Testis (tissue), 2 donors: ENCODE measurements at regions not wholly inside any gene's neighbourhood (a gene's known extent, or its start where the extent isn't known, plus 50 kb on each side); places are given as distances from the start of the nearest gene placed in this dataset.

Experiments used
- DNase-seq: peaks from one replicate; pipeline ENCODE4 v3.0.0-alpha.2; 2019
- H3K27ac ChIP-seq, 2 donors: fragments of 200-600 bp; sonication (generic); one replicate each; pipeline ENCODE4 v1.5.1; 2019
- H3K27me3 ChIP-seq: fragments of 200-600 bp; sonication (generic); one replicate; pipeline ENCODE4 v1.5.1; 2019
- H3K36me3 ChIP-seq: fragments of 200-600 bp; sonication (generic); one replicate; pipeline ENCODE4 v1.5.1; 2017; ENCODE audit warnings: low read depth; ENCODE audit errors: missing control alignments
- H3K4me1 ChIP-seq: fragments of 200-600 bp; sonication (generic); one replicate; pipeline ENCODE4 v1.5.1; 2019
- H3K4me3 ChIP-seq, 2 donors: fragments of 200-600 bp; sonication (generic); one replicate each; pipeline ENCODE4 v1.5.1; 2017 to 2019
- H3K9me3 ChIP-seq: fragments of 200-600 bp; sonication (generic); one replicate; pipeline ENCODE4 v1.5.1; 2017
- CTCF ChIP-seq, 3 experiments: fragments of 450-650 bp in 2 of 3; fragments of 200-600 bp in 1 of 3; sonication (generic) in 1 of 3; IDR thresholded peaks; one replicate each; pipeline ENCODE4 v1.5.1; 2016 to 2019; ENCODE audit warnings: antibody characterized with exemption in 3 of 3, mild to moderate bottlenecking in 2 of 3, moderate library complexity in 1 of 3
- POLR2A ChIP-seq: fragments of 450-650 bp; IDR thresholded peaks from one replicate; pipeline ENCODE4 v1.6.1; 2017; ENCODE audit warnings: antibody characterized with exemption, mild to moderate bottlenecking, moderate library complexity
- WGBS, 2 donors: methylation state at CpG; one replicate each; pipeline ENCODE4 v1.1.5; 2018; 5-methylcytosine and 5-hydroxymethylcytosine counted together
- intact Hi-C: fragments of 100-400 bp; cut with DNase I; formaldehyde crosslinking; loops from one replicate; pipeline ENCODE4 v1.15.1; 2023; ENCODE audit warnings: low total_unique reads

- WGBS, 2 donors: 3 to 7% methylated on average over 23 to 32 of the region's 42 CpGs
- Histone ChIP-seq H3K27ac (no peak overlapping the region), H3K4me1 (peaks cover 10% of the 10 kb centered on the region), H3K36me3 (no peaks in the 10 kb centered on the region), H3K4me3 (peak overlapping the region; percentile 10 to 43), H3K9me3 (no peaks in the 10 kb centered on the region), H3K27me3 (no peaks in the 10 kb centered on the region)
- TF ChIP-seq CTCF (IDR thresholded peaks at IDR 0.05) (no peak), POLR2A (no peak)
- intact Hi-C loops: no loop called here
- no peak for DNase-seq
These were observed 76.7 kb upstream of the EN2 start for GRCh38 chr7:155380976-155381851.

DNA sequence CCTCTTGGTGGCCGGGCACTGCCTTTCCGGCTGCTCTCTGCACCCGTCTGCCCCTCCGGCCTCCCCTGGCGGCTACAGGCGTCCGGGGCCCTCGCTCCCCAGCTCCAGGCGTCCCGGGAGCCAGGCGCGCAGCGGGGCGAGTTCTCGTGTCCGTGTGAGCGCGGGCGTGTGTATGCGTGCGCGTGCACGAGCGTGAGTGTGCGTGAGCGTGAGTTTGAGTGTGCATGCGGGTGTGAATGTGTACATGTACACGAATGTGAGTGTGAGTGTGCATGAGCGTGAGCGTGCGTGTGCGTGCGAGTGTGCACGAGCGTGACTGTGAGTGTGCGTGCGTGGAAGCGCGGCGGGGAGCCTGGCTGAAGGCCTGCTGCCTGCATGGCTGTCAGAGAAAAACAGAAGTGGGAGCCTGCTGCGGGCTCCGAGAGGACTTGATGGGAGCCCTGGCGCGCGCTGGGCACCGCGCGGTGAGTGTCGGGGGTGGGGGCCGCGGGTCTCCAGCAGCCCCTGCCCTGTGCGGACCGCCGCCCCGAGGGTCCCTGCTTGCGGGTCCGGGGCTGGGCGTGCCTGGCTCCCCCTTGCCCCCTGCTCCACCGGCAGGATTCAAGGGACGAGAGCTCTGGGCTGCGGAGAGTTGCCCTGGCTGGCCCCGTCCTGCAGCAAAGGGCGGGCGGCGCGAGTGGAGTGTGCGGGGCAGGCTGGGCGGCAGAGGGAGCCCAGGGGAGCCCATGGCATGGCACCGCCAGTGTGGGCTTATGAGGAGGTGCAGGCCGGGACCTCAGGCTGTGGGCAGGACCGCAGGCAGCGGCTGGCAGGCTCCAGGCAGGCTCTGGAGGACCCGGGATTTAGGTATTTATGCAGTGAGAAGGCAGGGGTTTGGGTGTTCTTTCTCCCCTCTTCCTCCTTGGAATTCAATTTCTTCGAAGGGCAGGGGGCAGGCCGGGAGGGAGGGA is 75.8 kb upstream of the EN2 start:
- Histone ChIP-seq H3K27ac (no peak overlapping the region), H3K36me3 (no peaks in the 10 kb centered on the region), H3K27me3 (no peaks in the 10 kb centered on the region), H3K9me3 (no peaks in the 10 kb centered on the region), H3K4me3 (peak overlapping the region; percentile 10 to 43), H3K4me1 (peaks cover 10% of the 10 kb centered on the region)
- no peak for DNase-seq
- 0 to 2% methylated on average over 30 to 56 of the region's 75 CpGs for WGBS, 2 donors
- intact Hi-C loops: no loop called here
- no peak for TF ChIP-seq CTCF (IDR thresholded peaks at IDR 0.05)
- no peak for TF ChIP-seq POLR2A

DNA sequence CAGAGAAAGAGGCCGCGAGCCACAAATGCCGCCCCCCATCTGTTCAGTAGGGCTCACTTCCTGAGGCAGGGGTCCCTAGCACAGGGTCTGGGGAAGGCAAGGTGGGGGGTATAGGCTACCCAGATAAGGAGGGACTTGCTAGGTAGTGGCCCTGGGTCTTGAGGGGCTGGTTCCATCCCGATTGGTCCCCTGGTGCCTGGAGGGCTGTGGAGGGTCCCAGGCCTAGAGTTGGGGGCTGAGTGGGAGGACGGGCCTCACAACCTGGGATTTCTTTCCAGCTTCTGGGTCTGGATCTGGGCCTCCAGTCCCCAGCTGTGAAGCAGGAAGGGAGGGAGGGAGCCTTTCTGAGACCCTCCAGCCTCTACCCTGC is 75.1 kb upstream of the EN2 start:
- H3K36me3 ChIP-seq: no peaks in the 10 kb centered on the region
- no peaks in the 10 kb centered on the region for H3K9me3 ChIP-seq
- no peaks in the 10 kb centered on the region for H3K27me3 ChIP-seq
- no peak overlapping the region for H3K4me3 ChIP-seq
- peaks cover 10% of the 10 kb centered on the region for H3K4me1 ChIP-seq
- no peak for TF ChIP-seq CTCF (IDR thresholded peaks at IDR 0.05)
- no peak for TF ChIP-seq POLR2A
- WGBS, 2 donors: 41% methylated on average over 5 of the region's 5 CpGs; no CpG with 5 or more reads in 1 of the 2 donors
- no peak for DNase-seq
- intact Hi-C loops: no loop called here
- no peak overlapping the region for H3K27ac ChIP-seq

DNA sequence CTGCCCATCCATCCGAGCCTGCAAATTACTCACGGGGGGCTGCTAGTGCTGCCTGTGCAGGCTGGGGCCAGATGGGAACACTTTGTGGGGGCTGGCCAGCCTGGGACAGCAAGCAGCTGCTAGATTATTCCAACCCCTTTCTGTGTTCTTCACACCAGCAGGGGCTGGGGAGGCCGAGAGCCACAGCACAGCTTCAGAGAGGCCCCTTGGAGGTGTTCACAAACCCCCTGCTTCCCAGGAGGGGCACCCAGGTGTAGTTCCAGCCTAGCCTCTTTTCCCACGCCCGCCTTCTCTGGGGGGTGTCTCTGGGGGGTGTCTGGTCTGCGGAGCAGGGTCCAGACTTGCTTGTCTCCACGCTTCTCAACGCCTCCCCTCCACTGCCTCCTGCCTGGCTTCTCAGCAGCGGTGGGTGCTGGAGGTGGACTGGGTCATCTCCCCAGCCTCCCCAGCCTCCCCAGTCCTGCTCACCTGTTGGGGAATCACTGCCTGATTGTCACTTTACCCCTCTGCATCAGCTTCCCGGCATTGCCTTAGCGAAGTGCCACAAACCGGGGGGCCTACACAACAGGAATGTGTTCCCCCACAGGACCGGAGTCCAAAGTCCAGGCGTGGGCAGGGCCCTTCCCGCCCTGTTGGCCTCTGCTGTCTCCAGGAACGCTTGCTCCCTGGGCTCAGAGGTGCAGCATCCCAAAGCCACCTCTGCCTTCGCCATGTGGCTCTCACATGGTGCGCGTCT is 74.0 kb upstream of the EN2 start:
- Histone ChIP-seq H3K36me3 (no peaks in the 10 kb centered on the region), H3K27ac (no peak overlapping the region), H3K9me3 (no peaks in the 10 kb centered on the region), H3K4me1 (peaks cover 10% of the 10 kb centered on the region), H3K4me3 (no peak overlapping the region), H3K27me3 (no peaks in the 10 kb centered on the region)
- TF ChIP-seq POLR2A (no peak), CTCF (IDR thresholded peaks at IDR 0.05) (no peak)
- 83 to 100% methylated on average over 2 to 19 of the region's 19 CpGs for WGBS, 2 donors
- no peak for DNase-seq
- intact Hi-C loops: no loop called here
